NCI-H146 (cell line): ENCODE measurements at regions not wholly inside any gene's neighbourhood (a gene's known extent, or its start where the extent isn't known, plus 50 kb on each side); places are given as distances from the start of the nearest gene placed in this dataset.

Source experiments
- DNase-seq: peaks from one replicate; lab custom pipeline; 2025; lab: John Stamatoyannopoulos, UW

DNA sequence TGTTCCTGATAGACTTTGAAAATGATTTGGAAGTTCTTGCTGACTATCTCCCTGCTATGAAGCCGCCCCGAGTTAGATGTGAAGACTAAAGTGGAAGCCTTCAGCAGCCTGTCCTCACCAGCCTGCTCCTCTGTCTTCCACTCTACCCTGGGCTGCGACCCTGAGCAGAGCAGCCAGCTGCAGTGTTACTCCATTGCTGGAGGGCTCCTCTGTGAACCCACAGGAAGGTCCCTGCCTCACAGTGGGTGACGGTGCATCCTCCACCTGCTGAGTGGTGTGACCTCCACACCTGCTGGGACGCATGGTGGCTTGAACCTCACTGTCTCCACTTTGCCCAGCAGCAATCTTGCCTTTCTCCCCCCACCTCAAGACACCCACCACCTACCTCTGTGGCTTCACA is 116.4 kb downstream of the IRS2 start:
- peak; percentile 75 for DNase-seq

DNA sequence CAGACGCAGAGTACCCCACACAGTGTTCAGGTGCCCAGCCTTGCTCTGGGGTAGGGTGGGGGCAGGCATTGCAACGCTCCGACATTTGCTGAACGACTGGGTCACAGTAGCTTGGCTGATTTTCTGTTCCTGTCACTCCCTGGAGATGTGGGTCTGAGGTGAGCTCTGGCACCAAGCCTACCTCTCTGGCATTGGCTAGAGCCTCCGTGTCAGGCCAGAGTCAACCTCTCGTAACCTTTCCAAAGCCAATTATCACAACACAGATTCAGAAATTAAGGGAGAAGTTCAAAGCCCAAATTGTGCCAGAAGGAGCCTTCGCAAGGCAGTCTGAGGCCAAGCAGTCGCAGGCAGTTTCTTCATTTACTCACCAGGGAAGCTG is 117.2 kb downstream of the IRS2 start:
- DNase-seq: peak; percentile 40

DNA sequence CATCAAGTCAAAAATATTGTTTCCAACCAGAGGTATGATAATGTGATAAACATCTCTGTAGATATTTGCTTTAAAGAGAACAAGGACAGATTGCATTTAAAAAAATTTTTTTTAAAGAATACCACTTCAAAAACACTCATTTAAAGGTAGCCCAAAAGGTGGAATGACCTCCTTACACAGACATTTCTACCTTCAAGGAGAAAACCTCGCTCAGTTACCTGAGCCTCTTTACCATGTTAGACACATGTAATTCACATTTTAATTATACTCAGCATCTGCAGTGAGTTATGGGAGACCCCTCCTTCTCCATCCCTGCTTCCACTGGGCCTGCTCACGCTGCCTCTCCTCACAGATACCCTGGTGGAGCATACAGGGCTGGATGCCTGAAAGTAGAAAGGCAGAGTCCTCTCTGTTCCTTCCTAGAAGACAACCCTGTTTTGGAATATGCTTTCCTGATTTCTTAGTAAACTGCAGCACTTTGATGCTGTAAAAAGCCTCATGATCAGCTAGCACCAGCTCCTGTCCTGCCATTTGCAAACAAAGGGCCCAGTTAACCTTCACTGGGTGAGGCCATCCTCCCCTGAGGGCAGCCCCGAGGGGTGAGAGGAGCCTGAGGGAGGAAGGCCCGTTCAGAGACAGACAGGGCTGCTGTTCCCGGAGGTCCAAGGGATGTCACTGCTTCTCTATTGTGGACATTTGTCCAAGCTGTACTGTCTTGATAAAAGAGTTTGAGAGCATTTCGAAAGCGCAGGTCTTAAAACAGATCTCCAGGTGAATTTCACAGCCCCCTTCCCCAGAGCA is 117.8 kb downstream of the IRS2 start:
- peak; percentile 77 for DNase-seq

DNA sequence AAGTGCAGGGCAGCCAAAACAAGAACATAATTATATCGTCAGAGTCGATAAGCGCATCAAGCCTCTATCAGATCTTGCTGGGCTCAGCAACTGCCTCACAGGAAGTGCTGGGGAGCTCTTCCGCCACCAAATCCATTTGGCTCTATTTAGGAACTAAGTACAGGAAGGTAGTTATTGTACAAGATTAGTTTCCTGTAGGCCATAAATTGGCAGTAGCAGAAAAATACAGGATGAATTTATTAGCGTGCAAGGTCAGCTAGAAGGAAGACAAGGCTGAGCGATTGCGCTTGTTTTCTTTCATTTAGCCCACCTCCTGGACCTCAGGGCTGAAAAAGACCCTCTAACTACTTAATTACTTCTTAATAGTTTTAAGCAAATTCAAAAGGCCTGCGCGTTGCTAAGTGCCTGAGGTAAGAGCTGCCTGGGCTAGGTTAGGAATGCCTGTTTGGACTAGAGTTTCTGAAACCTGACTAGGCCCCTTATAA is 118.5 kb downstream of the IRS2 start:
- DNase-seq: peak; percentile 40

DNA sequence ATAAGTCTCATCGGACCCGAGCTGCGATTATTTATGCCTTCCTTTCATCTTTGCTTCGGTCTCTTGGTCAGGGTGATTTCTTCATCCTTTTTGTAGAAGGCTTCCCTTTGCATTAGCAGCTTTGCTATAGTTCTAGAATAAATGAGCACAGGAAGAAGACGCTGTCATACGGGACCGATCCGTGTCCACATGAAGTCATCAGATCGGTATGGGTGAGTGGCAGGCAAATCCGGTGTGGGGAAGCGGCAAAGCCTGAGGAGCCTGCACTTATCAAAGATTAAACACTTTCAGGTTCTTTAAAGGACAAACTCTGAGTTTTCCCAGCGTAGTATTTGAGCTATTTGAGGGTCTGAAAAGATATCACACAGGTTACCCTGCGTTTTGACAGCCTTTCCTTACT is 119.3 kb downstream of the IRS2 start:
- DNase-seq: no peak

DNA sequence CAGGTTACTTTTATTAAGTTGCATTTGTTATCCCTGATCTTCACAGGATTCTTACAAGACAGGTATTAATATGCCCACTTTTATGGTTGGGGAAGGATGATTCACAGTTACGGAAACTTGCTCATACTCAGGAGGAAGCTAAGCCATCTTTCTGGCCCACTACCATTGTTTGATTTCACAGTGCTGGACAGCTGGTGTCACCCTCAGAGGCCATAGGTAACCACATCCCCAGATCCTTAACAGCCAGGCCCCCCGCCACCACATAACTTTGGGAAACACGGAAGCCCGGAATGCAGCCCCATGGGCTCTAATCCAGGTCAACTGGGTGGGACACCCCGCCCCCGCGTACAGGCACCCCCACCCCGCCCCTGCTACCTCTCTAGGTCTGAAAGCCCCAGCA is 119.7 kb downstream of the IRS2 start:
- DNase-seq: no peak

DNA sequence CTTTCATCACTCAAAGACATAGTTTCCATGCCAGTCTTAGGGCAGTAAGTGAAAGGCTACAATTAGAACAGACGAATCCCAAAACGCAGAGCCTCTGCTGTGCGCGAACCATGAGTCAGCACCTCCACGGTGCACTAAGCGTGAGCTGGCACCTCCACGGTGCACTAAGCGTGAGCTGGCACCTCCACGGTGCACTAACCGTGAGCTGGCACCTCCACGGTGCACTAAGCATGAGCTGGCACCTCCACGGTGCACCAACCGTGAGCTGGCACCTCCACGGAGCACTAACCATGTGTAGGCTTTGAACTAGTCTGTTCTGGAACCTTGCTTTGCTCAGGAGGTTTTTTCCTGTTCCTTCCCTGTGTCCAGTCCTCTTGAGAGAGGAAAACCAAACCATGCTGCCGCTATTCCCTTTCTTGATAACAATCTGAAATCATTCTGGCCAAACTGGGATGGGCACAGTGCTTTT is 120.6 kb downstream of the IRS2 start:
- DNase-seq: no peak

DNA sequence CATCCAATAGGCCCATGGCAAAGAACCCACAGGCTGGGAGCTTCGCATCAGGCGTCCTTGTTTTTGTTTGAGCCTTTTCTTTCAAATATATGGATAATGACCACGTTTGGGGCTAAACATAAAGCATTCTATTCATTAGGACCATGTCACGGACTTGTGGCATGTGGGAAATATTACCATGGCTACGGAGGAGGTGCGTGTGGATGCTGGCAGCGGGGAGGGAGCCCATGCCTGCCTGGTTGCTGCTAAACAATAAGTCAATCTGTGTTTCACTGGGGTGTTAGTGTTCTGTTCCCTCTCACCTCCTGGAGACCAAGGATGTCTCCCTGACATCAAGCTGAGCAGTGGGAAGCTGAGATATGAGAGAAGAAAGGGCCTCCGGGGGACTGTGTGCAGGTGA is 121.1 kb downstream of the IRS2 start:
- peak; percentile 17 for DNase-seq

DNA sequence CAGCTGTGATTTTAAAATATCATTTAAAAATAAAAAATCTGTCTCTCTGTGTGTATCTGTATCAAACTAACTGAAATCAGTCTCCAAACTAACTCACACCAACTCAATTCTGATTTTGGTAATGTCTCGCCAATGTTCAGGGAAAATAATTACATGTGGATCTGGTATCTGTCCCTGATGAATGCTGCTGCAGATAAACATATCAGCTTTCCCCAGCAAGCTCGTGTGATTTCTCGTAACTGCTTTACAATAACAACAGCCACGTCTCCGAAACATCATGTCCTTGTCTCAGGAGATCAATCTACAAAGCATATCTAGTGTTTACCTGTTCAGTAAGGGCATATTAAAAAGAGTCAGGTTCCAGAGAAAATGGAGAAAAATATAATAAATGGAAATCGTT is 129.0 kb downstream of the IRS2 start:
- DNase-seq: no peak

DNA sequence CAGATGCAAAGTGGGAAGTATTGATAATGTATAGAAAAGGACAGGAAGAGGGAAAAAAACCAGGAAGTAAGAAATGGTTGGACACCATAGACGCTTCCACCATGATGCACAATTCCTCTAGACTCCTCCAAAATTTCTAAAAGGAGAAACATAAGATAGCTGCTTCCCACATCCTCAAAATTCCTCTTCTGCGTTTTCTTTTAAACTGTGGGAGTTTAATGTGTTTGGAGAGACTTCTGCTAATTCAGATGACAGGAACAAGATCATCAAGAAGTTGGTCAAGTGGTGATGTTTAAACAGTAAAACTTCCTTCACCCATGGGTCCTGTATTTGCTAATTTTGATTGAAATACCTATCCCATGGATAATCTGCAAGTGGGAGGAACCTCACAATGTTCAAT is 130.2 kb downstream of the IRS2 start:
- DNase-seq: no peak

DNA sequence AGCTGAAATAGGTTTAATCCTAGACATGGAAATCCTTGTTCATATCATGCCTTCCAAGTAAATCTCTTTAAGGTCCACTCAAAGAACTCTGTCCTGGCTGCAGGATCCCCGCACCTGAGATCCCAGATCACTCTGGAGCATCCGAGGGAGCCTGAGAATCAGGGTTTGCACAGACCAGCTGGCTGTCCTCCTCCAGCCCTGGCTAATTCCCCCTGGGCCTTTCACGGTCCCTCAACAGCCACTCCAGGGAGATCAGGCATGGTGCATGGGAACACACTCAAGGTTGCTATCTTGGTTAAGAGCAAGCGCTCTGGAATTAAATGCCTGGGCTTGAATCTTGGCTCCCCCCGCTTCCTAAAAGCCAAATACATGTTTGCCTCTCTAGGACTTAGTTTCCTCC is 130.8 kb downstream of the IRS2 start:
- no peak for DNase-seq

DNA sequence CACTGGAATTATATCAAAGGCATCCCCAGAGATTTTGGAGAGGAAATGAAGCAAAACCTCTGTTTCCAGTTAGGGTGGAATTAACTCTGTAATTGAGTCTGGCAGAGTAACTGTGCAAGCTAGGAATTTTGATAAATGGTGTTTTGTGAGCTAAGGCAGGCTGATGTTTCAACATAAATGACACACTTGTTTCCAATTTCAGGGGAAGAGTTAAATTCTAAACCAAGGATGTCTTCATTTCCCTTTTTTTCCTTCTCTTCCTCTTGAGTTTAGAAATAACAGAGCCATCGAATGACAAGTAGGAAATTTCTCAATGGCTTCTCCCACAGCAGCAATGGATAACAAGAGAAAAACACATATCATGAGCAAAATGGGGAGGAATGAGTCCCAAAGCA is 131.2 kb downstream of the IRS2 start:
- DNase-seq: no peak

DNA sequence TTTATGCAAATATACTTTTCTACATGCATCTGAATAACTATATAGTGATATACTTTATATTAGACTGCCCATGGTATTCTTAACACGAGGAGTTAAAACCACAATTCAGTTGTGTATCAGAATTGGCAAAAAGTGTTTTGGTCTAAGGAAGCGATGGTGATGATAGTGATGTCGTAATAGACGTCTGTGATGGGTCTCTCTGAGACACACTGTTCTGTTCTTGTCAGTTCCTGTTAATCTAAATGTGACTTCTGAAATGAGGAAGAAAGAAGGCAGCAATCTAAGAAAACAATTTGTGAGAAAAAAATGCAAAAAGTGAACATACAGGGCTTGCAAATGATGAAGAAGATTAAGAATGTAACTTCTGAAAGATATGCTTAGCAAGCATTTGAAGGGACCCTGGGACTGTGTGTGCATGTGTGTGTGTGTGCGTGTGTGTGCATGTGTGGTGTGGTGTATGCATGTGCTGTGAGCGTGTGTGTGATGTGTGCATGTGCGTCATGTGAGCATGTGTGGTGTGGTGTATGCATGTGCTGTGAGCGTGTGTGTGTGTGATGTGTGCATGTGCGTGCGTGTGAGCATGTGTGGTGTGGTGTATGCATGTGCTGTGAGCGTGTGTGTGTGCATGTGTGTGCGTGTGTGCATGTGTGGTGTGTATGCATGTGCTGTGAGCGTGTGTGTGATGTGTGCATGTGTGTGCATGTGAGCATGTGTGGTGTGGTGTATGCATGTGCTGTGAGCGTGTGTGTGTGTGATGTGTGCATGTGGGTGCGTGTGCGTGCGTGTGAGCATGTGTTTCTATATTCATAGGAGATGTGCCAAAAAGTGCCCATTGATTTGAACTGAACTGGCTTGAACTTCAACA is 131.8 kb downstream of the IRS2 start:
- no peak for DNase-seq

DNA sequence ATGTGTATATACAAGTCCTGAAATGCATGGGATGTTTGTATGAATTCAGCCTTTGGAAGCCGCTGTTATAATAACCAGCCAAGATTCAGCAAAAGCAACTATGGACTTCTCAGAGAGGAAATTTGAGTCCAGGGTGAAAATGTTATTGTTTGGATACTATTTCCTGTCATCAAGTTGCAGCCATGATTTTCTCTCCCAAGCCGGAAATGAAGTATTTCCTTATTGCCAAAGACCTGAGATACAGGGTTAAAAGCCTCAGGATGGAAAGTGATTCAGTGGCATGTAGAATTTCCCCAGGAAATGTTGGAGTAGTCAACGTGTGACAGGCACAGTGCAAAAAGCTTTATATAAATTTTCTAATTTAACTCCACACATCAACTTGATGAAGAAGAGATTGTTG is 133.9 kb downstream of the IRS2 start:
- DNase-seq: no peak

DNA sequence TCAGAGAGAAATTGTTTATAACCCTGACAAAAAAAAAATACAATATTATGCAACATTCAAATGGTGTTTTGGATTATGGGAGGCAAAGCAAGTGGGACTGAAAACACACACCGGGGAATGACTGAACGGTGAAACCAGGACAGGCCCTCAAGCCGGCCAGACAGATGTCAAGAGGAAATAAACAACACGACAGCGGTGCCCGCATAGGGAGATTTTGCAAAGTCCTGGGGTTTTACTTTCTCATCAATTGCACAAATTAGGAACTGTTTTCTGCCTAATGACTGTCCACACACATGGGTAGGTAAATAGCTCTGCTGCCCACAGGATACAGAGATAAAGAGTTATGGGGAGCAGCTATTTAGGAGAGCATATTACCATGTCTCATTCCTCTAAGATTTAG is 134.5 kb downstream of the IRS2 start:
- no peak for DNase-seq

DNA sequence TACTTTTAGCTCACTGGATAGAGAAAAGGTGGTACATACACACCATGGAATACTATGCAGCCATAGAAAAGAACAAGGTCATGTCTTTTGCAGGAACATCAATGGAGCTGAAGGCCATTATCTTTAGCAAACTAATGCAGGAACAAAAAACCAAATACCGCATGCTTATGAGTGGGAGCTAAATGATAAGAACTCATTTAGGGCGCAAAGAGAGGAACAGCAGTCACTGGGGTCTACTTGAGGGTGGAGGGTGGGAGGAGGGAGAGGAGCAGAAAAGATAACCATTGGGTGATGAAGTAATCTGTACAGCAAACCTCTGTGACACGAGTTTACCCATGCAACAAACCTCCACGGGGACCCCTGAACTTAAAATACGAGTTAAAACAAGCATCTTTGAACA is 135.1 kb downstream of the IRS2 start:
- DNase-seq: no peak

DNA sequence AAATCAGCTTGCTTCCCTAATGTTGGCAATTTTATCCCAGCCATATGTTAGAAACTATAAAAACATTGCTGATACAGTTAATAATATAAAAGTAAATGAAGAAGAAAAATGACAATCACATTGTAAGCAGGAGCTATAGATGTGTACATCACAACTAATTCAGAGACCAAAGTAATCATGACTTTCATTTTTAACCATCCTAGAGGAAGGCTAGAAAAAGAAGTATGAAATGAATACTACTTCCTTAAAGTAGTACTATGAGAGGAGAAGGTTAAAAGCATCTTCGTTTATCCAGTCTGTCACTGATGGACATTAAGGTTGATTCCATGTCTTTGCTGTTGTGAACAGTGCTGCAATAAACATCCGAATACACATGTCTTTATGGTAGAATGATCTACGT is 135.5 kb downstream of the IRS2 start:
- DNase-seq: no peak

DNA sequence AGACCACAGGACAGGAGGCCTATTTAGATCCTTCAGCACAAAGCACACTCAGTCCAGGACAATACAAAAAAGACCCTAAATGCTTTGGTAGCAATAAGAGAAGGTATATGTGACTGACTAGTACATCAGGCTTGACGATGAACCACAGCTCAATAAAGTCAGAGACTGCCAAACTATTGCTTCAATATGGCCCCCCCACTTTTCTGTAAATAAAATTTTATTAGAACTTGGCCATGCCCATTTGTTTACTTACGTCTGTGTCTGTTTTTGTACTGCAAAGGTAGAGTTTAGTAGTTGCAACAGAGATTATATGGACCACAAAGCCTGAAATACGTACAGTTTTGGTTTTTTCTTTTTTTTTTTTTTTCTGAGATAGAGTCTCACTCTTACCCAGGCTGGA is 136.7 kb downstream of the IRS2 start:
- no peak for DNase-seq

DNA sequence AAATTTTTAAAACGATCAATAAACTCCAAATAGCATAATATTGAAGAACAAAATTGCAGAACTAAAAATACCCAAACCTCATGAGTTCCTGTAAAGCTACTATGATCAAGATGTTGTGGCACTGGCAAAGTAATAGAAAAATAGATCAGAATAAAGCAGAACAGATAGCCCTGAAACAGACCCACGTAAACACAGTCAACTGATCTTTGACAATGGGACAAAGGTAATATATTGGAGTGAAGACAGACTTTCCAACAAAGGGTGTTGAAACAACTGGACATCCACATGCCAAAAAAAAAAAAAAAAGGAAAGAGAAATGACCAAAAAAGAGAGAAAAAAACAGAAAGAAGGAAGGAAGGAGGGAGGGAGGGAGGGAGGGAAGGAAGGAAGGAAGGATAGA is 138.7 kb downstream of the IRS2 start:
- no peak for DNase-seq

DNA sequence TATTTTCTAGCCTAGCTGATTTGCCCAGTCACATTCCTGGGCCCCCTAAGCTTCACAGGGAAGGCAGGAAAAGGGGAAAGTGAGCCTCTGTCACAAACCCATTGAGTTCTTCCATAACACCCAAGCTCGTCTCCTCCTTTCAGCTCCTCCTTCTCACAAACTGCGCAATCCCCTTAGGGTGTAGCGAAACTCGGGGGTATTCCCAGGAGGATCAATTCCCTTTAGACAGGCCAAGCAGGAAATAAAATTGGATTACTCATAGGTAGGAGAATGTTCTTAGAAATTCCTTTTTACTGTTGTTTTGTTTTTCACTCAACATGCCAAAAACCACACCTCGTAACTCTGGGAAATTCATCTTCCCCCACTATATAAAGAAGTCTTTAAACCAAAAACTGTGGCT is 139.3 kb downstream of the IRS2 start:
- no peak for DNase-seq

DNA sequence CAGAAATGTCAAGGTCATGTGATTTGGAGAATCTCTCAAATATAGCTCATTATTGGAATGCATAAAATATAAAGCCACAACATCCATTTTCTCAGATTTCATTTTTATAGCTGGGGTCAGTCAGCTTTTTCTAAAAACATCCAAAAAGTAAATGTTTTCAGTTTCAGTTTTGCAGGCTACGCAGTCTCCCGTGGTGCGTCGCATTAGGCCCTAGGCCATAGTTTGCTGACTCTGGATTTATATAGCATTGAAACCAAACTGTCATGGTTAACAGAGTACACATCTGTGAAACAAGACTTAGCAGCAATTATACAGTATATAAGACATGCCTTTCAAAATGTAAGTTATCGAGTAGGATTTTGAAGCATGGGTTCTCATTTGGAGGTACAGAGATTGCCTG is 140.0 kb downstream of the IRS2 start:
- no peak for DNase-seq

DNA sequence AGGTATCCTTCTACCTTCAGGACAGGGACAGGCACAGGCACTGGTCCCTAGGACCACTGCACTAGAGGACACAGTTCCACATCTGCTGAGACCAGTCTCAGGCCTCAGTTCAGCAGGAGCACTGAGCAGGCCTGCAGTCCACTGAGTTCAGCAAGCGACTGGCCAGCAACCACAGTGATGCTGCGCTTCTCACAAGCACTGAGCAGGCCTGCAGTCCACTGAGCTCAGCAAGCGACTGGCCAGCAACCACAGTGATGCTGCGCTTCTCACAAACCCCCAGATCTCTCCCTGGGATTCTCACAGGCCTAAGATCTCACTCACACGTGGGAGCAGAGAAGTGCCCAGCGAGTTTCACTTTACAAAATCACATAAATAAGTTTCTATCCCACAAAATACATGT is 140.6 kb downstream of the IRS2 start:
- DNase-seq: no peak

DNA sequence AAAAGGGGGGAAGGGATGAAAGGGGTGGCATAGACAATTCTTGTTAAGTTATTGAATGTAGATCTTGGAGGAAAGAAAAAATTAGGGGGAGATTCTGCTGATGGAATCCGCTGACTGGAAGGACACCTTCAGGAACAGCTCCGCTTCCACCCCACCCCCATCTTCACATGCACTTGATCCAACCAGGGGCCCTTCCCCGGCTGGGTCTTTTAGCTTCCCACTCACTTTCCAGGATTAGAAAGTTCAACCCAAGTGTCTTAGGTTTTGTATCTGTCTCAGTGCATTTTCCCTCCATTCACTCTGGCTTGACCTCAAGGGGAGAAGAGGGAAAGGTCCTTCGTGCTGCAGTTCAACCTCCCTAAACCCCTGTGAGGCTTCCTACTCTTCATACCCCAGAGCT is 141.4 kb downstream of the IRS2 start:
- DNase-seq: no peak
